ENCODE measurements at regions not wholly inside any gene's neighbourhood (a gene's known extent, or its start where the extent isn't known, plus 50 kb on each side); places are given as distances from the start of the nearest gene placed in this dataset.

- H3K9me3 ChIP-seq (ENCODE audit: control insufficient read depth in 2 of 2, low read length in 2 of 2) = no peaks in the 10 kb centered on the region
- H3K27me3 ChIP-seq (ENCODE audit: control insufficient read depth in 2 of 2, insufficient read depth in 2 of 2, low read length in 2 of 2) = no peaks in the 10 kb centered on the region
- no peaks in the 10 kb centered on the region for H3K36me3 ChIP-seq (ENCODE audit: control insufficient read depth in 2 of 2, insufficient read depth in 2 of 2, low read length in 2 of 2)
- no peak overlapping the region for H3K4me3 ChIP-seq (ENCODE audit: low read length in 2 of 2)
- no peaks in the 10 kb centered on the region for H3K4me1 ChIP-seq (ENCODE audit: control insufficient read depth in 2 of 2, insufficient read depth in 2 of 2, low read length in 2 of 2)
- no peak overlapping the region for H3K9ac ChIP-seq (ENCODE audit: low read depth in 1 of 2, low read length in 2 of 2)
- no peak overlapping the region for H3K27ac ChIP-seq (ENCODE audit: low read depth in 2 of 2, low read length in 2 of 2)
Measured at GRCh38 chr21:25029580-25029979, 577.7 kb downstream of the MRPL39 start.

DNA sequence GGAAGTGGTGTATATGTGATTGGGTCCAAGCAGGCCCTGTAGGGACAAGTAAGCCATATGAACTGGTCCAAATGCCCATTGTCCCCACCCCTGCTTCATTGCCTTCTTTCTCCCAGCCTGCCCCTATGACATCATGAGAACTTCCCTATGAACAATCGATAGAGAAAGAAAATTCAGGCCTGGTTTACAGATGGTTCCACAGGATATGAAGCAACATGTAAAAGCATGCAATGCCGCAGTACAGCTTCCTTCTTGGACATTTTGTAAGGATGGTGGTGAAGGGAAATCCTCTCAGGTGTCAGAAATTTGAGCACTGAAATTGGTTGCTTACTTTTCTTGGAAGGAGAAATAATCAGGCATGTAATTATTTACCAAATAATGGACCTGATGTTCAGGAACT is 581.7 kb downstream of the MRPL39 start:
- H3K9me3 ChIP-seq (ENCODE audit: control insufficient read depth in 2 of 2, low read length in 2 of 2) = no peaks in the 10 kb centered on the region
- H3K27me3 ChIP-seq (ENCODE audit: control insufficient read depth in 2 of 2, insufficient read depth in 2 of 2, low read length in 2 of 2) = no peaks in the 10 kb centered on the region
- H3K27ac ChIP-seq (ENCODE audit: low read depth in 2 of 2, low read length in 2 of 2) = no peak overlapping the region
- no peaks in the 10 kb centered on the region for H3K4me1 ChIP-seq (ENCODE audit: control insufficient read depth in 2 of 2, insufficient read depth in 2 of 2, low read length in 2 of 2)
- H3K4me3 ChIP-seq (ENCODE audit: low read length in 2 of 2) = no peak overlapping the region
- no peaks in the 10 kb centered on the region for H3K36me3 ChIP-seq (ENCODE audit: control insufficient read depth in 2 of 2, insufficient read depth in 2 of 2, low read length in 2 of 2)
- no peak overlapping the region for H3K9ac ChIP-seq (ENCODE audit: low read depth in 1 of 2, low read length in 2 of 2)

GRCh38 chr21:25024639-25025038 is 582.6 kb downstream of the MRPL39 start:
- no peaks in the 10 kb centered on the region for H3K27me3 ChIP-seq (ENCODE audit: control insufficient read depth in 2 of 2, insufficient read depth in 2 of 2, low read length in 2 of 2)
- H3K27ac ChIP-seq (ENCODE audit: low read depth in 2 of 2, low read length in 2 of 2) = no peak overlapping the region
- no peaks in the 10 kb centered on the region for H3K36me3 ChIP-seq (ENCODE audit: control insufficient read depth in 2 of 2, insufficient read depth in 2 of 2, low read length in 2 of 2)
- no peaks in the 10 kb centered on the region for H3K4me1 ChIP-seq (ENCODE audit: control insufficient read depth in 2 of 2, insufficient read depth in 2 of 2, low read length in 2 of 2)
- no peak overlapping the region for H3K9ac ChIP-seq (ENCODE audit: low read depth in 1 of 2, low read length in 2 of 2)
- H3K9me3 ChIP-seq (ENCODE audit: control insufficient read depth in 2 of 2, low read length in 2 of 2) = no peaks in the 10 kb centered on the region
- H3K4me3 ChIP-seq (ENCODE audit: low read length in 2 of 2) = no peak overlapping the region

DNA sequence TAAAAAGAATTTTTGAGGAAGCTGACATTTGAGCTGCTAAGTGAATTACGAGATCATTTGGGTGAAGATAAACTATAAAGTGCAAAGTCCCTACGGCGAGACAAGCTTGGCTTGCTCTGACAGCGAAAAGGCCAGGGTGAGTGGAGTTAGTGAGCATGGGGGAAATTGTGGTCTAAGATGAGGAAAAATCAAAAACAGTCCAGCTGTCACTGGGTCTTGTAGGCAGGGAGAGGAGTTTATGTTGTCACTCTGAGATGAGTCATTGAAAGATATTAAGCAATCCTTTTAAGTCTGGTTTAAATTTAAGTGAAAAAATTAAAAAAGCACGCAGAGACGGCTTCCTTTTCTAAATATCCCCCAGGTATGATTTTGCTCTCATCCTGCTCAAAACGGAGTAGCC is 601.9 kb downstream of the MRPL39 start:
- no peaks in the 10 kb centered on the region for H3K9me3 ChIP-seq (ENCODE audit: control insufficient read depth in 2 of 2, low read length in 2 of 2)
- H3K4me3 ChIP-seq (ENCODE audit: low read length in 2 of 2) = no peak overlapping the region
- H3K9ac ChIP-seq (ENCODE audit: low read depth in 1 of 2, low read length in 2 of 2) = no peak overlapping the region
- H3K4me1 ChIP-seq (ENCODE audit: control insufficient read depth in 2 of 2, insufficient read depth in 2 of 2, low read length in 2 of 2) = no peaks in the 10 kb centered on the region
- H3K27me3 ChIP-seq (ENCODE audit: control insufficient read depth in 2 of 2, insufficient read depth in 2 of 2, low read length in 2 of 2) = no peaks in the 10 kb centered on the region
- H3K36me3 ChIP-seq (ENCODE audit: control insufficient read depth in 2 of 2, insufficient read depth in 2 of 2, low read length in 2 of 2) = no peaks in the 10 kb centered on the region
- no peak overlapping the region for H3K27ac ChIP-seq (ENCODE audit: low read depth in 2 of 2, low read length in 2 of 2)

- Histone ChIP-seq H3K9me3 (ENCODE audit: control insufficient read depth in 2 of 2, low read length in 2 of 2) (no peaks in the 10 kb centered on the region), H3K27ac (ENCODE audit: low read depth in 2 of 2, low read length in 2 of 2) (no peak overlapping the region), H3K4me1 (ENCODE audit: control insufficient read depth in 2 of 2, insufficient read depth in 2 of 2, low read length in 2 of 2) (no peaks in the 10 kb centered on the region), H3K27me3 (ENCODE audit: control insufficient read depth in 2 of 2, insufficient read depth in 2 of 2, low read length in 2 of 2) (no peaks in the 10 kb centered on the region), H3K36me3 (ENCODE audit: control insufficient read depth in 2 of 2, insufficient read depth in 2 of 2, low read length in 2 of 2) (no peaks in the 10 kb centered on the region), H3K9ac (ENCODE audit: low read depth in 1 of 2, low read length in 2 of 2) (no peak overlapping the region), H3K4me3 (ENCODE audit: low read length in 2 of 2) (no peak overlapping the region)
Measured at GRCh38 chr21:25002676-25003075, 604.6 kb downstream of the MRPL39 start.

- peaks cover 0 to 7% of the 10 kb centered on the region in 2 donors for H3K9me3 ChIP-seq (ENCODE audit: control insufficient read depth in 2 of 2, low read length in 2 of 2)
- no peaks in the 10 kb centered on the region for H3K27me3 ChIP-seq (ENCODE audit: control insufficient read depth in 2 of 2, insufficient read depth in 2 of 2, low read length in 2 of 2)
- no peaks in the 10 kb centered on the region for H3K4me1 ChIP-seq (ENCODE audit: control insufficient read depth in 2 of 2, insufficient read depth in 2 of 2, low read length in 2 of 2)
- H3K36me3 ChIP-seq (ENCODE audit: control insufficient read depth in 2 of 2, insufficient read depth in 2 of 2, low read length in 2 of 2) = no peaks in the 10 kb centered on the region
- no peak overlapping the region for H3K9ac ChIP-seq (ENCODE audit: low read depth in 1 of 2, low read length in 2 of 2)
- no peak overlapping the region for H3K27ac ChIP-seq (ENCODE audit: low read depth in 2 of 2, low read length in 2 of 2)
- no peak overlapping the region for H3K4me3 ChIP-seq (ENCODE audit: low read length in 2 of 2)
Measured at GRCh38 chr21:24995216-24995615, 612.1 kb downstream of the MRPL39 start.

- no peak overlapping the region for H3K4me3 ChIP-seq (ENCODE audit: low read length in 2 of 2)
- no peaks in the 10 kb centered on the region for H3K27me3 ChIP-seq (ENCODE audit: control insufficient read depth in 2 of 2, insufficient read depth in 2 of 2, low read length in 2 of 2)
- no peak overlapping the region for H3K9ac ChIP-seq (ENCODE audit: low read depth in 1 of 2, low read length in 2 of 2)
- no peaks in the 10 kb centered on the region for H3K36me3 ChIP-seq (ENCODE audit: control insufficient read depth in 2 of 2, insufficient read depth in 2 of 2, low read length in 2 of 2)
- H3K9me3 ChIP-seq (ENCODE audit: control insufficient read depth in 2 of 2, low read length in 2 of 2) = peaks cover 0 to 7% of the 10 kb centered on the region in 2 donors
- H3K27ac ChIP-seq (ENCODE audit: low read depth in 2 of 2, low read length in 2 of 2) = no peak overlapping the region
- no peaks in the 10 kb centered on the region for H3K4me1 ChIP-seq (ENCODE audit: control insufficient read depth in 2 of 2, insufficient read depth in 2 of 2, low read length in 2 of 2)
Measured at GRCh38 chr21:24994717-24995116, 612.6 kb downstream of the MRPL39 start.

GRCh38 chr21:24989516-24989915 is 617.8 kb downstream of the MRPL39 start:
- no peaks in the 10 kb centered on the region for H3K4me1 ChIP-seq (ENCODE audit: control insufficient read depth in 2 of 2, insufficient read depth in 2 of 2, low read length in 2 of 2)
- H3K27ac ChIP-seq (ENCODE audit: low read depth in 2 of 2, low read length in 2 of 2) = no peak overlapping the region
- peaks cover 0 to 4% of the 10 kb centered on the region in 2 donors for H3K9me3 ChIP-seq (ENCODE audit: control insufficient read depth in 2 of 2, low read length in 2 of 2)
- no peaks in the 10 kb centered on the region for H3K36me3 ChIP-seq (ENCODE audit: control insufficient read depth in 2 of 2, insufficient read depth in 2 of 2, low read length in 2 of 2)
- H3K4me3 ChIP-seq (ENCODE audit: low read length in 2 of 2) = no peak overlapping the region
- no peak overlapping the region for H3K9ac ChIP-seq (ENCODE audit: low read depth in 1 of 2, low read length in 2 of 2)
- no peaks in the 10 kb centered on the region for H3K27me3 ChIP-seq (ENCODE audit: control insufficient read depth in 2 of 2, insufficient read depth in 2 of 2, low read length in 2 of 2)

- H3K27ac ChIP-seq (ENCODE audit: low read depth in 2 of 2, low read length in 2 of 2) = no peak overlapping the region
- H3K4me3 ChIP-seq (ENCODE audit: low read length in 2 of 2) = no peak overlapping the region
- peaks cover 0 to 1% of the 10 kb centered on the region in 2 donors for H3K9me3 ChIP-seq (ENCODE audit: control insufficient read depth in 2 of 2, low read length in 2 of 2)
- no peaks in the 10 kb centered on the region for H3K36me3 ChIP-seq (ENCODE audit: control insufficient read depth in 2 of 2, insufficient read depth in 2 of 2, low read length in 2 of 2)
- H3K27me3 ChIP-seq (ENCODE audit: control insufficient read depth in 2 of 2, insufficient read depth in 2 of 2, low read length in 2 of 2) = no peaks in the 10 kb centered on the region
- no peaks in the 10 kb centered on the region for H3K4me1 ChIP-seq (ENCODE audit: control insufficient read depth in 2 of 2, insufficient read depth in 2 of 2, low read length in 2 of 2)
- no peak overlapping the region for H3K9ac ChIP-seq (ENCODE audit: low read depth in 1 of 2, low read length in 2 of 2)
Measured at GRCh38 chr21:24988941-24989340, 618.3 kb downstream of the MRPL39 start.

GRCh38 chr21:24976238-24976637 is 631.0 kb downstream of the MRPL39 start:
- Histone ChIP-seq H3K27ac (ENCODE audit: low read depth in 2 of 2, low read length in 2 of 2) (no peak overlapping the region), H3K36me3 (ENCODE audit: control insufficient read depth in 2 of 2, insufficient read depth in 2 of 2, low read length in 2 of 2) (no peaks in the 10 kb centered on the region), H3K9ac (ENCODE audit: low read depth in 1 of 2, low read length in 2 of 2) (no peak overlapping the region), H3K4me3 (ENCODE audit: low read length in 2 of 2) (no peak overlapping the region), H3K4me1 (ENCODE audit: control insufficient read depth in 2 of 2, insufficient read depth in 2 of 2, low read length in 2 of 2) (no peaks in the 10 kb centered on the region), H3K9me3 (ENCODE audit: control insufficient read depth in 2 of 2, low read length in 2 of 2) (peaks cover 0 to 1% of the 10 kb centered on the region in 2 donors), H3K27me3 (ENCODE audit: control insufficient read depth in 2 of 2, insufficient read depth in 2 of 2, low read length in 2 of 2) (no peaks in the 10 kb centered on the region)

GRCh38 chr21:24969068-24969467 is 638.2 kb downstream of the MRPL39 start:
- Histone ChIP-seq H3K36me3 (ENCODE audit: control insufficient read depth in 2 of 2, insufficient read depth in 2 of 2, low read length in 2 of 2) (no peaks in the 10 kb centered on the region), H3K9me3 (ENCODE audit: control insufficient read depth in 2 of 2, low read length in 2 of 2) (peaks cover 0 to 1% of the 10 kb centered on the region in 2 donors), H3K4me3 (ENCODE audit: low read length in 2 of 2) (no peak overlapping the region), H3K4me1 (ENCODE audit: control insufficient read depth in 2 of 2, insufficient read depth in 2 of 2, low read length in 2 of 2) (no peaks in the 10 kb centered on the region), H3K27me3 (ENCODE audit: control insufficient read depth in 2 of 2, insufficient read depth in 2 of 2, low read length in 2 of 2) (no peaks in the 10 kb centered on the region), H3K9ac (ENCODE audit: low read depth in 1 of 2, low read length in 2 of 2) (no peak overlapping the region), H3K27ac (ENCODE audit: low read depth in 2 of 2, low read length in 2 of 2) (no peak overlapping the region)
